ENCODE measurements at regions not wholly inside any gene's neighbourhood (a gene's known extent, or its start where the extent isn't known, plus 50 kb on each side); places are given as distances from the start of the nearest gene placed in this dataset.

DNA sequence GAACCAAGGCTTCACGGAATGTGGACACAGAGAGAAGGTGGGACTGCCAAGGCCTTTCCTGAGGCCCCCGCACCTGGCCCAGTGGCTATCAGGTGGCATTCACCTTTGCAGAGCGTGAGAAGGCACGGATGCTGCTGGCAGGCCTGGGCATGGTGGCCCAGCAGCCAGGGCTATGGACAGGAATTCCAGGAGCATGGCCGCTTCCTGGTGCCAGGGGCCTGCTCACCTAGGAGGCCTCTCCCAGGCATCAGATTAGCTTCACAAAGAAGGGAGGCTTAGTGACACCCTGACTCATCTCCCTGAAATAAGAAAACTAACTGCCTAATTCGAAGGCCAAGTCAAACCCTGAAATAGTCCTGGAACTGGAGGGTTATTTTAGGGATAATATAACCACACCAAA, 155.8 kb downstream of the TEX29 start:
- TF ChIP-seq, protein P1, sequence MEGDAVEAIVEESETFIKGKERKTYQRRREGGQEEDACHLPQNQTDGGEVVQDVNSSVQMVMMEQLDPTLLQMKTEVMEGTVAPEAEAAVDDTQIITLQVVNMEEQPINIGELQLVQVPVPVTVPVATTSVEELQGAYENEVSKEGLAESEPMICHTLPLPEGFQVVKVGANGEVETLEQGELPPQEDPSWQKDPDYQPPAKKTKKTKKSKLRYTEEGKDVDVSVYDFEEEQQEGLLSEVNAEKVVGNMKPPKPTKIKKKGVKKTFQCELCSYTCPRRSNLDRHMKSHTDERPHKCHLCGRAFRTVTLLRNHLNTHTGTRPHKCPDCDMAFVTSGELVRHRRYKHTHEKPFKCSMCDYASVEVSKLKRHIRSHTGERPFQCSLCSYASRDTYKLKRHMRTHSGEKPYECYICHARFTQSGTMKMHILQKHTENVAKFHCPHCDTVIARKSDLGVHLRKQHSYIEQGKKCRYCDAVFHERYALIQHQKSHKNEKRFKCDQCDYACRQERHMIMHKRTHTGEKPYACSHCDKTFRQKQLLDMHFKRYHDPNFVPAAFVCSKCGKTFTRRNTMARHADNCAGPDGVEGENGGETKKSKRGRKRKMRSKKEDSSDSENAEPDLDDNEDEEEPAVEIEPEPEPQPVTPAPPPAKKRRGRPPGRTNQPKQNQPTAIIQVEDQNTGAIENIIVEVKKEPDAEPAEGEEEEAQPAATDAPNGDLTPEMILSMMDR (conservative IDR thresholded peaks at IDR 0.05; ENCODE audit: low read depth, low read length): no peak
- TF ChIP-seq EZH2 (IDR thresholded peaks at IDR 0.05; ENCODE audit: borderline replicate concordance, low read depth, low read length, poor library complexity, severe bottlenecking): no peak
